Breast epithelium (tissue), 4 donors: ENCODE measurements at regions not wholly inside any gene's neighbourhood (a gene's known extent, or its start where the extent isn't known, plus 50 kb on each side); places are given as distances from the start of the nearest gene placed in this dataset.

Source experiments
- DNase-seq, 2 donors: peaks; one replicate each; pipeline ENCODE4 v3.0.0-alpha.2; 2019; ENCODE audit warnings: low spot score in 2 of 2
- H3K27ac ChIP-seq, 2 donors: fragments of 200-600 bp; sonication (generic) in 1 of 2; one replicate each; pipeline ENCODE4 v1.5.1; 2016 to 2019; ENCODE audit warnings: mild to moderate bottlenecking in 1 of 2
- H3K27me3 ChIP-seq, 2 donors: fragments of 200-600 bp; sonication (generic) in 1 of 2; one replicate each; pipeline versions ENCODE4 v1.5.1 to v1.6.0; 2017 to 2019; ENCODE audit warnings: control low read depth in 1 of 2, mild to moderate bottlenecking in 1 of 2
- H3K36me3 ChIP-seq: fragments of 200-600 bp; one replicate; pipeline ENCODE4 v1.5.1; 2019
- H3K4me1 ChIP-seq, 2 donors: fragments of 200-600 bp; sonication (generic); one replicate each; pipeline ENCODE4 v1.5.1; 2016 to 2019; ENCODE audit warnings: control low read depth in 1 of 2
- H3K4me3 ChIP-seq, 3 donors: fragments of 200-600 bp; sonication (generic); 1 replicate in 2 of 3; 2 replicates in 1 of 3; pipeline ENCODE4 v1.5.1; 2016 to 2019; ENCODE audit warnings: mild to moderate bottlenecking in 3 of 3, moderate library complexity in 2 of 3
- H3K9me3 ChIP-seq, 2 donors: fragments of 200-600 bp; sonication (generic) in 1 of 2; one replicate each; pipeline ENCODE4 v1.5.1; 2016 to 2019; ENCODE audit warnings: control low read depth in 1 of 2
- POLR2A ChIP-seq: fragments of 450-650 bp; IDR thresholded peaks from one replicate; pipeline ENCODE4 v1.6.1; 2016; ENCODE audit warnings: antibody characterized with exemption, mild to moderate bottlenecking, moderate library complexity
- POLR2AphosphoS5 ChIP-seq, 3 donors: sonication (generic); formaldehyde crosslinking; IDR thresholded peaks; one replicate each; pipeline ENCODE4 v1.6.1; 2017; ENCODE audit warnings: antibody characterized with exemption in 3 of 3
- intact Hi-C: fragments of 100-400 bp; cut with DNase I; formaldehyde crosslinking; loops from one replicate; pipeline ENCODE4 v1.15.1; 2023; ENCODE audit warnings: low total_unique reads
- TF ChIP-seq, protein P1 (sequence below), 3 donors: fragments of 450-650 bp; IDR thresholded peaks; one replicate each; pipeline ENCODE4 v1.5.1; 2016 to 2017; ENCODE audit warnings: antibody characterized with exemption in 3 of 3, mild to moderate bottlenecking in 3 of 3, moderate library complexity in 3 of 3

DNA sequence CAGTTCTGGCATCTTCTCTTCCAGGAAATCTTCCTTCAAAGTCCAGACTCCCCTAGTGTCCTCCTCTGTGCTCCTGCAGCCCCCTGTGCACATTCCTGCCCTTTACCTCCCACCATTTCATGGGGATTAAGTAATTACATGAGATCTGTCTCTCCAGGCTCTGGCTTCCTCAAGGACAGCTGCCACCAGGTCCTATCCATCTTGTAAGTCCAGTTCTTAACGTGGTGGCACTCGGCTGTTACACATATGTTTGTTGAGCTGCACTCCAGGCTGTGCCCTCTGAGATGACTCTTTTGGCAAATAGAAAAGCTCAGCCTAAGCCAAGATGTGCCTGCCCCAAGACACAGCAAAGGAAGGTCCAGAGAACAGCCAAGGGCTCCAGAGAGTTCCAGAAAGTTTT lies 57.4 kb upstream of the CAMK1G start:
- no peaks in the 10 kb centered on the region for H3K4me1 ChIP-seq
- no peak overlapping the region for H3K4me3 ChIP-seq
- no peak overlapping the region for H3K27ac ChIP-seq
- no peaks in the 10 kb centered on the region for H3K36me3 ChIP-seq
- H3K27me3 ChIP-seq: no peaks in the 10 kb centered on the region
- intact Hi-C loops: no loop called here
- TF ChIP-seq, protein P1, sequence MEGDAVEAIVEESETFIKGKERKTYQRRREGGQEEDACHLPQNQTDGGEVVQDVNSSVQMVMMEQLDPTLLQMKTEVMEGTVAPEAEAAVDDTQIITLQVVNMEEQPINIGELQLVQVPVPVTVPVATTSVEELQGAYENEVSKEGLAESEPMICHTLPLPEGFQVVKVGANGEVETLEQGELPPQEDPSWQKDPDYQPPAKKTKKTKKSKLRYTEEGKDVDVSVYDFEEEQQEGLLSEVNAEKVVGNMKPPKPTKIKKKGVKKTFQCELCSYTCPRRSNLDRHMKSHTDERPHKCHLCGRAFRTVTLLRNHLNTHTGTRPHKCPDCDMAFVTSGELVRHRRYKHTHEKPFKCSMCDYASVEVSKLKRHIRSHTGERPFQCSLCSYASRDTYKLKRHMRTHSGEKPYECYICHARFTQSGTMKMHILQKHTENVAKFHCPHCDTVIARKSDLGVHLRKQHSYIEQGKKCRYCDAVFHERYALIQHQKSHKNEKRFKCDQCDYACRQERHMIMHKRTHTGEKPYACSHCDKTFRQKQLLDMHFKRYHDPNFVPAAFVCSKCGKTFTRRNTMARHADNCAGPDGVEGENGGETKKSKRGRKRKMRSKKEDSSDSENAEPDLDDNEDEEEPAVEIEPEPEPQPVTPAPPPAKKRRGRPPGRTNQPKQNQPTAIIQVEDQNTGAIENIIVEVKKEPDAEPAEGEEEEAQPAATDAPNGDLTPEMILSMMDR (IDR thresholded peaks at IDR 0.05): no peak
- no peak for TF ChIP-seq POLR2AphosphoS5 (IDR thresholded peaks at IDR 0.05)
- no peak for TF ChIP-seq POLR2A
- DNase-seq: peak in 1 of 2 donors; percentile 24
- H3K9me3 ChIP-seq: no peaks in the 10 kb centered on the region

DNA sequence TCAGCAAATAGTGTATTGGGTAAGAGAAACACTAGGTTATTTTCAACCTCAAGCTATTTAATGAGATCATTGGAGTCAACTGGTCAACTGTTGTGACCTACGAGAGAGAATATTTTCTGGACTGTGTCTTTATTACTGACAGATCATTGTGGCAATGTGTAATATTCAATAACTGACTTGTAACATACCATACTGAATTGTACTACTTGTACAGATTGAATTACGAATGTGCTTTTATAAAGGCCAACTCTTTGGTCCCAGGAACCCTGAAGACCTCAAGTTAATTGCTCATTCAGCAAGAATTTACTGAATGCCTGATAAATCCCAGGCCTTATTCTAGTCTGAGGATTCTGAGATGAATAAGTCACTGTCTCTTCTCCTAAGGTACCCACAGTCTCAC lies 56.1 kb upstream of the CAMK1G start:
- H3K36me3 ChIP-seq: no peaks in the 10 kb centered on the region
- intact Hi-C loops: no loop called here

GRCh38 chr1:209527993-209528717 lies 55.4 kb upstream of the CAMK1G start:
- Histone ChIP-seq H3K27ac (no peak overlapping the region), H3K4me1 (no peaks in the 10 kb centered on the region), H3K4me3 (no peak overlapping the region), H3K27me3 (no peaks in the 10 kb centered on the region), H3K36me3 (no peaks in the 10 kb centered on the region), H3K9me3 (no peaks in the 10 kb centered on the region)
- DNase-seq: no peak
- intact Hi-C loops: no loop called here
- TF ChIP-seq, protein P1 (IDR thresholded peaks at IDR 0.05): no peak
- no peak for TF ChIP-seq POLR2AphosphoS5 (IDR thresholded peaks at IDR 0.05)
- TF ChIP-seq POLR2A: no peak

More for the DNA sequence above, 56.1 kb upstream of the CAMK1G start:
- no peaks in the 10 kb centered on the region for H3K4me1 ChIP-seq
- TF ChIP-seq POLR2A (no peak), POLR2AphosphoS5 (IDR thresholded peaks at IDR 0.05) (no peak)
- TF ChIP-seq, protein P1 (IDR thresholded peaks at IDR 0.05): no peak
- no peak overlapping the region for H3K4me3 ChIP-seq
- H3K9me3 ChIP-seq: no peaks in the 10 kb centered on the region
- no peak overlapping the region for H3K27ac ChIP-seq
- DNase-seq: no peak
- H3K27me3 ChIP-seq: no peaks in the 10 kb centered on the region

DNA sequence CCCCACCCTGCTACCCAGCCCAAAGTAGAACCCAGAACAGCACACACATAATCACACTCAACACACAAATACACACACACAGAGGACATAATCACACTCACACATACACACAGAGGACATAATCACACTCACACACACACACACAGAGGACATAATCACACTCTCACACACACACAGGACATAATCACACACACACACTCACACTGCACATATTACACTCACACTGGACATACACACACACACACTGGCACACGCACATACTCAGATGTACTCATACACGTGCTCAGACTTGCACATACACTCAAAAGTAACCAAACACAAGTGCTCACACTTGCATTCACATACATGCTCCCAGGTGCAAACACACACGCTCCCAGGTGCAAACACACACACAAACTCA lies 54.3 kb upstream of the CAMK1G start:
- DNase-seq: no peak
- H3K27me3 ChIP-seq: no peaks in the 10 kb centered on the region
- no peaks in the 10 kb centered on the region for H3K36me3 ChIP-seq
- intact Hi-C loops: no loop called here
- no peaks in the 10 kb centered on the region for H3K9me3 ChIP-seq
- TF ChIP-seq POLR2AphosphoS5 (IDR thresholded peaks at IDR 0.05) (no peak), POLR2A (no peak)
- TF ChIP-seq, protein P1 (IDR thresholded peaks at IDR 0.05): no peak
- no peak overlapping the region for H3K4me3 ChIP-seq
- H3K4me1 ChIP-seq: no peaks in the 10 kb centered on the region
- H3K27ac ChIP-seq: no peak overlapping the region

DNA sequence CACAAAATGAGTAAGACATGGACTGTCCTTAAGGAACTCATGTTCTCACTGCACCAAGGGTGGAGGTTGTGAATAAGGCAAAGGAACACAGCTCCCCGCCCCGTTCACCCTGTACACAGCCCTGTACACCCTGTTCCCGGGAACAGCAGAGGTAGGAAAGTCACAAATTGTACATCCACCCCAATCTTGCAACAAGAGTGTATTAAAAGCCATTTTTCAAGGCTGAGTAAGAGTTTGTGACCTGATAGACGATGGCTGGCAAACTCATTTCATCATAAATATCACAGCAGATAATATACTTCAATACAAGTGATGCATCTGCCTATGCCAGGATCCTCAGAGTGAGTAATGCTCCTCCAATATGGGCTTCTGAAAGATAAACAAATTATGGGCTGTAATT lies 52.5 kb upstream of the CAMK1G start:
- no peak overlapping the region for H3K27ac ChIP-seq
- intact Hi-C loops: no loop called here
- no peaks in the 10 kb centered on the region for H3K9me3 ChIP-seq
- H3K4me1 ChIP-seq: no peaks in the 10 kb centered on the region
- TF ChIP-seq POLR2A: no peak
- TF ChIP-seq, protein P1 (IDR thresholded peaks at IDR 0.05): no peak
- no peak for TF ChIP-seq POLR2AphosphoS5 (IDR thresholded peaks at IDR 0.05)
- no peaks in the 10 kb centered on the region for H3K27me3 ChIP-seq
- H3K4me3 ChIP-seq: no peak overlapping the region
- DNase-seq: no peak
- no peaks in the 10 kb centered on the region for H3K36me3 ChIP-seq
